ENCODE measurements at regions not wholly inside any gene's neighbourhood (a gene's known extent, or its start where the extent isn't known, plus 50 kb on each side); places are given as distances from the start of the nearest gene placed in this dataset.
"Not testable (repeated sequence)": the region's sequence is repeated elsewhere in the genome, so short reads cannot be mapped to it uniquely, and the experiment has no call there.

DNA sequence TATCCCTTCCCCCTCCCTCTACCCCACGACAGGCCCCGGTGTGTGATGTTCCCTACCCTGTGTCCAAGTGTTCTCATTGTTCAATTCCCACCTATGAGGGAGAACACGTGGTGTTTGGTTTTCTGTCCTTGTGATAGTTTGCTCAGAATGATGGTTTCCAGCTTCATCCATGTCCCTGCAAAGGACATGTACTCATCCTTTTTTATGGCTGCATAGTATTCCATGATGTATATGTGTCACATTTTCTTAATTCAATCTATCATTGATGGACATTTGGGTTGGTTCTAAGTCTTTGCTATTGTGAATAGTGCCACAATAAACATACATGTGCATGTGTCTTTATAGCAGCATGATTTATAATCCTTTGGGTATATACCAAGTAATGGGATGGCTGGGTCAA lies 281.4 kb downstream of the PDCD6IP start:
- TF ChIP-seq, protein P1, sequence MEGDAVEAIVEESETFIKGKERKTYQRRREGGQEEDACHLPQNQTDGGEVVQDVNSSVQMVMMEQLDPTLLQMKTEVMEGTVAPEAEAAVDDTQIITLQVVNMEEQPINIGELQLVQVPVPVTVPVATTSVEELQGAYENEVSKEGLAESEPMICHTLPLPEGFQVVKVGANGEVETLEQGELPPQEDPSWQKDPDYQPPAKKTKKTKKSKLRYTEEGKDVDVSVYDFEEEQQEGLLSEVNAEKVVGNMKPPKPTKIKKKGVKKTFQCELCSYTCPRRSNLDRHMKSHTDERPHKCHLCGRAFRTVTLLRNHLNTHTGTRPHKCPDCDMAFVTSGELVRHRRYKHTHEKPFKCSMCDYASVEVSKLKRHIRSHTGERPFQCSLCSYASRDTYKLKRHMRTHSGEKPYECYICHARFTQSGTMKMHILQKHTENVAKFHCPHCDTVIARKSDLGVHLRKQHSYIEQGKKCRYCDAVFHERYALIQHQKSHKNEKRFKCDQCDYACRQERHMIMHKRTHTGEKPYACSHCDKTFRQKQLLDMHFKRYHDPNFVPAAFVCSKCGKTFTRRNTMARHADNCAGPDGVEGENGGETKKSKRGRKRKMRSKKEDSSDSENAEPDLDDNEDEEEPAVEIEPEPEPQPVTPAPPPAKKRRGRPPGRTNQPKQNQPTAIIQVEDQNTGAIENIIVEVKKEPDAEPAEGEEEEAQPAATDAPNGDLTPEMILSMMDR (IDR thresholded peaks at IDR 0.05; ENCODE audit: extremely low read depth in 1 of 2, insufficient read depth in 1 of 2, low read depth in 1 of 2, low read length in 2 of 2) = not testable (repeated sequence)
- TF ChIP-seq POLR2A (IDR thresholded peaks at IDR 0.05; ENCODE audit: low read depth, low read length); EZH2 (IDR thresholded peaks at IDR 0.05; ENCODE audit: borderline replicate concordance, low read depth, low read length, severe bottlenecking); FOS (IDR thresholded peaks at IDR 0.05; ENCODE audit: borderline replicate concordance, insufficient read depth, low read length); POLR2AphosphoS5 (IDR thresholded peaks at IDR 0.05; ENCODE audit: insufficient read depth, low read depth, low read length): not testable (repeated sequence)
- TF ChIP-seq, protein P2, sequence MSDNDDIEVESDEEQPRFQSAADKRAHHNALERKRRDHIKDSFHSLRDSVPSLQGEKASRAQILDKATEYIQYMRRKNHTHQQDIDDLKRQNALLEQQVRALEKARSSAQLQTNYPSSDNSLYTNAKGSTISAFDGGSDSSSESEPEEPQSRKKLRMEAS (IDR thresholded peaks at IDR 0.05; ENCODE audit: insufficient read depth, insufficient read length) = not testable (repeated sequence)

Measured in endothelial cell of umbilical vein (primary cell).